Ishikawa (cell line): ENCODE measurements at regions not wholly inside any gene's neighbourhood (a gene's known extent, or its start where the extent isn't known, plus 50 kb on each side); places are given as distances from the start of the nearest gene placed in this dataset.

Experiments
- CEBPB ChIP-seq: IDR thresholded peaks from 2 replicates; pipeline ENCODE4 v1.6.1; 2012
- CREB1 ChIP-seq: IDR thresholded peaks from 2 replicates; pipeline ENCODE4 v1.6.1; 2012; ENCODE audit warnings: low read depth
- EGR1 ChIP-seq: IDR thresholded peaks from 2 replicates; pipeline ENCODE4 v1.6.1; 2012
- EP300 ChIP-seq: IDR thresholded peaks from 2 replicates; pipeline ENCODE4 v1.6.1; 2012; ENCODE audit warnings: borderline replicate concordance
- FOXM1 ChIP-seq: IDR thresholded peaks from 2 replicates; pipeline ENCODE4 v1.6.1; 2012; ENCODE audit warnings: low read depth, borderline replicate concordance
- MAX ChIP-seq: IDR thresholded peaks from 2 replicates; pipeline ENCODE4 v1.6.1; 2012
- NFIC ChIP-seq: IDR thresholded peaks from 2 replicates; pipeline ENCODE4 v1.6.1; 2012
- RAD21 ChIP-seq: IDR thresholded peaks from 2 replicates; pipeline ENCODE4 v1.6.1; 2012; ENCODE audit warnings: low read depth
- REST ChIP-seq: IDR thresholded peaks from 2 replicates; pipeline ENCODE4 v1.6.1; 2012; ENCODE audit warnings: low read depth, mild to moderate bottlenecking
- TAF1 ChIP-seq: IDR thresholded peaks from 2 replicates; pipeline ENCODE4 v1.6.1; 2012; ENCODE audit warnings: low read depth, mild to moderate bottlenecking
- TCF12 ChIP-seq: IDR thresholded peaks from 2 replicates; pipeline ENCODE4 v1.6.1; 2012; ENCODE audit warnings: low read depth
- TEAD4 ChIP-seq: IDR thresholded peaks from 2 replicates; pipeline ENCODE4 v1.6.1; 2012
- USF1 ChIP-seq: IDR thresholded peaks from 2 replicates; pipeline ENCODE4 v1.6.1; 2012
- YY1 ChIP-seq: IDR thresholded peaks from 2 replicates; pipeline ENCODE4 v1.6.1; 2012; ENCODE audit warnings: low read depth
- ZBTB7A ChIP-seq: IDR thresholded peaks from 2 replicates; pipeline ENCODE4 v1.6.1; 2012; ENCODE audit warnings: low read depth

GRCh38 chr6:14383393-14384174 is 266.0 kb downstream of the CD83 start:
- TF ChIP-seq CEBPB, result no peak
- TF ChIP-seq ZBTB7A, result no peak
- TF ChIP-seq EP300, result no peak
- TF ChIP-seq CREB1, result no peak
- TF ChIP-seq MAX, result no peak
- no peak for TF ChIP-seq USF1
- TF ChIP-seq TAF1, result no peak
- TF ChIP-seq REST, result no peak
- TF ChIP-seq EGR1, result no peak
- TF ChIP-seq TEAD4, result no peak

GRCh38 chr6:14384175-14384949 is 266.8 kb downstream of the CD83 start:
- TF ChIP-seq NFIC, result no peak
- no peak for TF ChIP-seq MAX
- TF ChIP-seq TCF12, result no peak
- TF ChIP-seq EGR1, result no peak
- no peak for TF ChIP-seq FOXM1
- TF ChIP-seq CEBPB, result no peak

- no peak for TF ChIP-seq MAX
- no peak for TF ChIP-seq TEAD4
- TF ChIP-seq REST, result no peak
- no peak for TF ChIP-seq NFIC
- no peak for TF ChIP-seq EP300
- TF ChIP-seq RAD21, result no peak
- TF ChIP-seq TAF1, result no peak
- TF ChIP-seq TCF12, result no peak
Measured at GRCh38 chr6:14386263-14386662, 268.7 kb downstream of the CD83 start.

GRCh38 chr6:14386668-14387067 is 269.1 kb downstream of the CD83 start:
- no peak for TF ChIP-seq ZBTB7A
- no peak for TF ChIP-seq RAD21
- TF ChIP-seq CREB1, result no peak

- TF ChIP-seq TAF1 (no peak), MAX (no peak), TCF12 (no peak), ZBTB7A (no peak), YY1 (no peak), USF1 (no peak), CREB1 (no peak), RAD21 (no peak), NFIC (no peak), EGR1 (no peak)
Measured at GRCh38 chr6:14388371-14388770, 270.8 kb downstream of the CD83 start.

- TF ChIP-seq CREB1 (no peak), USF1 (no peak), NFIC (no peak), FOXM1 (no peak), MAX (no peak), REST (no peak), TEAD4 (no peak), TCF12 (no peak), RAD21 (no peak), ZBTB7A (no peak), TAF1 (no peak), YY1 (no peak), EGR1 (no peak), CEBPB (no peak)
Measured at GRCh38 chr6:14390805-14391204, 273.2 kb downstream of the CD83 start.
